Activated B cell treated with CpG ODN at 0.5 μM for 24 hours (primary cell): ENCODE measurements at regions not wholly inside any gene's neighbourhood (a gene's known extent, or its start where the extent isn't known, plus 50 kb on each side); places are given as distances from the start of the nearest gene placed in this dataset.

Experiments
- ATAC-seq: fragments of 200-7000 bp; cut with Tn5 transposase; one replicate; pipeline ENCODE4 v1.10.0; 2021; ENCODE audit warnings: low read depth, mild to moderate bottlenecking, moderate library complexity
- CTCF ChIA-PET: fragments of 350-600 bp; sonication (Branson Sonifier 250); formaldehyde crosslinking; loops from one replicate; lab custom pipeline; 2021; ENCODE audit warnings: antibody characterized with exemption; lab: Charles Lee
- POLR2A ChIA-PET: fragments of 350-600 bp; sonication (Branson Sonifier 250); formaldehyde crosslinking; loops from one replicate; lab custom pipeline; 2021; ENCODE audit warnings: antibody characterized with exemption; lab: Charles Lee
- DNase-seq: peaks from one replicate; pipeline ENCODE4 v3.0.0; 2022
- H3K27ac Mint-ChIP-seq: one replicate; pipeline ENCODE4 v1.8.0; 2020; ENCODE audit warnings: mixed read lengths
- H3K27me3 Mint-ChIP-seq: one replicate; pipeline ENCODE4 v1.8.0; 2021; ENCODE audit warnings: mixed read lengths
- H3K36me3 Mint-ChIP-seq: one replicate; pipeline ENCODE4 v1.8.0; 2021; ENCODE audit warnings: low read depth, mixed read lengths
- H3K4me1 Mint-ChIP-seq: one replicate; pipeline ENCODE4 v1.8.0; 2021; ENCODE audit warnings: mixed read lengths
- H3K4me3 Mint-ChIP-seq: one replicate; pipeline ENCODE4 v1.8.0; 2020; ENCODE audit warnings: mild to moderate bottlenecking, mixed read lengths
- H3K9me3 Mint-ChIP-seq: one replicate; pipeline ENCODE4 v1.8.0; 2020; ENCODE audit warnings: mixed read lengths
- CTCF ChIP-seq: fragments of 200-600 bp; IDR thresholded peaks from one replicate; pipeline ENCODE4 v1.8.0; 2022; ENCODE audit warnings: antibody characterized with exemption, mild to moderate bottlenecking
- intact Hi-C: fragments of 100-400 bp; cut with micrococcal nuclease; formaldehyde crosslinking; loops from one replicate; pipeline ENCODE4 v1.15.1; 2024

- H3K4me3 Mint-ChIP-seq: no peak overlapping the region
- no peaks in the 10 kb centered on the region for H3K9me3 Mint-ChIP-seq
- no peak for TF ChIP-seq CTCF
- ChIA-PET CTCF (no interaction called here), POLR2A (no interaction called here)
- no peaks in the 10 kb centered on the region for H3K4me1 Mint-ChIP-seq
- intact Hi-C loops: no loop called here
- H3K27ac Mint-ChIP-seq: no peak overlapping the region
- H3K36me3 Mint-ChIP-seq: no peaks in the 10 kb centered on the region
- DNase-seq: no peak
- no peak for ATAC-seq
- H3K27me3 Mint-ChIP-seq: no peaks in the 10 kb centered on the region
Observed at GRCh38 chr7:126215785-126216184, 1037.0 kb downstream of the GRM8 start.

GRCh38 chr7:126213876-126214275 lies 1038.9 kb downstream of the GRM8 start:
- CTCF ChIA-PET: no interaction called here
- Mint-ChIP-seq H3K9me3 (no peaks in the 10 kb centered on the region), H3K27me3 (no peaks in the 10 kb centered on the region), H3K4me1 (no peaks in the 10 kb centered on the region), H3K27ac (no peak overlapping the region), H3K36me3 (no peaks in the 10 kb centered on the region), H3K4me3 (no peak overlapping the region)
- POLR2A ChIA-PET: no interaction called here
- no peak for TF ChIP-seq CTCF
- ATAC-seq (no peak), DNase-seq (no peak)
- intact Hi-C loops: no loop called here

GRCh38 chr7:126211875-126212274 lies 1040.9 kb downstream of the GRM8 start:
- Mint-ChIP-seq H3K36me3 (no peaks in the 10 kb centered on the region), H3K27ac (no peak overlapping the region), H3K27me3 (no peaks in the 10 kb centered on the region), H3K9me3 (peaks cover 1% of the 10 kb centered on the region), H3K4me1 (no peaks in the 10 kb centered on the region), H3K4me3 (no peak overlapping the region)
- ATAC-seq (no peak), DNase-seq (no peak)
- TF ChIP-seq CTCF: no peak
- CTCF ChIA-PET: no interaction called here
- POLR2A ChIA-PET: no interaction called here
- intact Hi-C loops: no loop called here

GRCh38 chr7:126210707-126211106 lies 1042.0 kb downstream of the GRM8 start:
- POLR2A ChIA-PET: no interaction called here
- ATAC-seq: no peak
- no peak for TF ChIP-seq CTCF
- intact Hi-C loops: no loop called here
- Mint-ChIP-seq H3K27ac (no peak overlapping the region), H3K4me1 (no peaks in the 10 kb centered on the region), H3K27me3 (no peaks in the 10 kb centered on the region), H3K9me3 (peaks cover 1% of the 10 kb centered on the region), H3K36me3 (no peaks in the 10 kb centered on the region), H3K4me3 (no peak overlapping the region)
- CTCF ChIA-PET: no interaction called here
- no peak for DNase-seq

GRCh38 chr7:126203185-126203584 lies 1049.6 kb downstream of the GRM8 start:
- Mint-ChIP-seq H3K36me3 (no peaks in the 10 kb centered on the region), H3K9me3 (peaks cover 4% of the 10 kb centered on the region), H3K27ac (no peak overlapping the region), H3K4me1 (no peaks in the 10 kb centered on the region), H3K27me3 (no peaks in the 10 kb centered on the region), H3K4me3 (no peak overlapping the region)
- TF ChIP-seq CTCF: no peak
- DNase-seq (no peak), ATAC-seq (no peak)
- ChIA-PET CTCF (no interaction called here), POLR2A (no interaction called here)
- intact Hi-C loops: no loop called here
